ENCODE measurements at regions not wholly inside any gene's neighbourhood (a gene's known extent, or its start where the extent isn't known, plus 50 kb on each side); places are given as distances from the start of the nearest gene placed in this dataset.
A peak's percentile ranks its signal among the peaks of the same experiment; 100 is the strongest.

DNA sequence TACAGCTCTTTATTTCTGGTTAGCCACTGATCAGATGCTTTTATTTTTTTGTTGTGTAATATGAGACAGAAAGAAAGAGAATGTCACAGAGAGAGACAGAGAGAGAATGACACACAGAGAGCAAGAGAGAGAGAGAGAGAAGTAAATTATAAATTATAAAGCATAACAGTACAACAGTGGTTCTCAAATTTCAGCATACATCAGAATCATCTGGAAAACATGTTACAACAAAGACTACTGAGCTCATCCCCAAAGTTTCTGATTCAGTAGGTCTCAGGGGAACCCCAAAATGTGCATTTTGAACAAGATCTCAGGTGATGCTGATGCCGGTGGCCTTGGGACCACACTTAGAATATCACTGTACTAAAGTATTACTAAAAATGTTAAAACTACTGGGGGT lies 245.8 kb upstream of the DIAPH2 start:
- peak overlapping the region in 1 of 6 donors; percentile 53 for H3K27ac Mint-ChIP-seq
- no peaks in the 10 kb centered on the region for H3K4me1 Mint-ChIP-seq
- H3K9me3 Mint-ChIP-seq: peaks cover 0 to 4% (median 0%) of the 10 kb centered on the region in 7 donors
- DNase-seq (no peak), ATAC-seq (ENCODE audit: low read depth in 2 of 2) (no peak)
- H3K36me3 Mint-ChIP-seq: no peaks in the 10 kb centered on the region
- no peak overlapping the region for H3K4me3 Mint-ChIP-seq
- no peaks in the 10 kb centered on the region for H3K27me3 Mint-ChIP-seq

GRCh38 chrX:96440941-96441340 lies 243.7 kb upstream of the DIAPH2 start:
- Mint-ChIP-seq H3K4me1 (no peaks in the 10 kb centered on the region), H3K9me3 (peaks cover 0 to 4% (median 0%) of the 10 kb centered on the region in 7 donors), H3K36me3 (no peaks in the 10 kb centered on the region), H3K4me3 (no peak overlapping the region), H3K27me3 (no peaks in the 10 kb centered on the region), H3K27ac (no peak overlapping the region)
- DNase-seq (no peak), ATAC-seq (ENCODE audit: low read depth in 2 of 2) (no peak)

DNA sequence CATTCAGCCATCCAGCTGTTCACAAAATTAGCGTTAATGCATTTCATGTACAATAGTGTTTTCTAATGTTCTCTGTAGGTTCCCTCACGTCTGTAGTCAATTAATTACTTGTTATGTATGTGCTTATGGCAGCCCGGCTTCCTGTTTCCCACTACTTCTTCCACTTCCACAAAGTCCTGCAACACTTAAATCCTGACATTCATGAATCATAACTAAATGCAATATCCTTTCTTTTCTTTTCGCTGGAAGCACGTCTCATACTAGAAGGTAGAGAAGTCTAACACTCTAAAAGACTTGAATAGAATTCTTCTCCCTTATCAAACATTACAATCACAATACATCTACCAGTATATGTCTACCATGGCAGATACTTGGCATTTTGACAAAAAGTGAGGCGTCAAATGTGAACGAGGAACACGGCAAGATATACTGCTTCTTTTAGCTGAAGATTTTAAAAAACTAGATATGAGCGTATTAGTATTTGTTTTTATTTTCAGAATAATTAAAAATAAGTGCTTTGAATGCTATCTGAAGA lies 239.0 kb upstream of the DIAPH2 start:
- Mint-ChIP-seq H3K4me1 (no peaks in the 10 kb centered on the region), H3K9me3 (peaks cover 0 to 1% (median 0%) of the 10 kb centered on the region in 7 donors), H3K27me3 (no peaks in the 10 kb centered on the region), H3K36me3 (no peaks in the 10 kb centered on the region), H3K27ac (no peak overlapping the region), H3K4me3 (no peak overlapping the region)
- DNase-seq: no peak
- ATAC-seq (ENCODE audit: low read depth in 2 of 2): no peak

- Mint-ChIP-seq H3K9me3 (peaks cover 0 to 1% (median 0%) of the 10 kb centered on the region in 7 donors), H3K27me3 (no peaks in the 10 kb centered on the region), H3K4me3 (no peak overlapping the region), H3K4me1 (no peaks in the 10 kb centered on the region), H3K36me3 (no peaks in the 10 kb centered on the region), H3K27ac (no peak overlapping the region)
- no peak for DNase-seq
- ATAC-seq (ENCODE audit: low read depth in 2 of 2): no peak
Measured at GRCh38 chrX:96446524-96446923, 238.1 kb upstream of the DIAPH2 start.

DNA sequence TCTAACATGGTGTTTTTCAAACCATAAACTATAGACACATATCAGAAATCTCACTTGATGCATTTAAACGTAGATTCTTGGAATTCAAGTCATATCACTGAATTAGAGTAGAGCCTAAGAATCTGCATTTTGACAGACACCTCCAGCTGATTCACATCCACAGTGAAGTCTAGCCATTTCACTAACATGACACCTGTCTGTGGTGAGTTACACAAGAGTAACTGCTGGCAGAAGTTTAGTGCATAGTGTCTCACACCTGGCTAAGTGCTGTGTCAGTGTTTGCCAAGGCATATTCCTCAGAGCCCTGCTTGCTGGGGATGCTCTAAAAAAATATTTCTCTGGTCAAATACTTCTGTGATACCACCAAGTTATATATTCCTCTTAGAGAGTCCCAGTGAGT lies 237.5 kb upstream of the DIAPH2 start:
- no peak overlapping the region for H3K27ac Mint-ChIP-seq
- H3K36me3 Mint-ChIP-seq: no peaks in the 10 kb centered on the region
- ATAC-seq (ENCODE audit: low read depth in 2 of 2) (no peak), DNase-seq (no peak)
- no peaks in the 10 kb centered on the region for H3K4me1 Mint-ChIP-seq
- no peak overlapping the region for H3K4me3 Mint-ChIP-seq
- peaks cover 0 to 1% (median 0%) of the 10 kb centered on the region in 7 donors for H3K9me3 Mint-ChIP-seq
- H3K27me3 Mint-ChIP-seq: no peaks in the 10 kb centered on the region

DNA sequence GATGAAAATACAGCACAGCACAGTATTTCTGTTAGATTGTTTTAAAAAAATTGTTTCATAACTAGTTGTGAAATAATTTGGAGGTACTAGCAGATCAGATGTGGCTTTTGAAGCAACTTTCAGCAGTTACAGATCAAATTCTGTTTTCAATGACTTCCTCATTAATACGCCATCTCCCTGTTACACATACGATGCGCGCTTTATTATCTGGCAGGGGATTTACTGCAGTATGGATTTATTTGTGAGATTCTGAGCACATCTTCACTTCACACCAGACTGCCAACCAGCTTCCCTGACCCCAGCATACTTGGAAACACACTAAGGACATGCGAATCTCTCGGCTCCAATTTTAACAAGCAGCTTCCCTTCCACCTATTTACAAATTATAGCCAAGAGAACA lies 235.5 kb upstream of the DIAPH2 start:
- DNase-seq: no peak
- no peaks in the 10 kb centered on the region for H3K36me3 Mint-ChIP-seq
- no peak overlapping the region for H3K4me3 Mint-ChIP-seq
- H3K9me3 Mint-ChIP-seq: peaks cover 0 to 3% (median 0%) of the 10 kb centered on the region in 7 donors
- ATAC-seq (ENCODE audit: low read depth in 2 of 2): no peak
- H3K27ac Mint-ChIP-seq: no peak overlapping the region
- H3K4me1 Mint-ChIP-seq: no peaks in the 10 kb centered on the region
- H3K27me3 Mint-ChIP-seq: no peaks in the 10 kb centered on the region

- Mint-ChIP-seq H3K36me3 (no peaks in the 10 kb centered on the region), H3K27me3 (no peaks in the 10 kb centered on the region), H3K27ac (no peak overlapping the region), H3K4me3 (no peak overlapping the region), H3K9me3 (peaks cover 0 to 3% (median 0%) of the 10 kb centered on the region in 7 donors), H3K4me1 (no peaks in the 10 kb centered on the region)
- ATAC-seq (ENCODE audit: low read depth in 2 of 2): no peak
- DNase-seq: no peak
Measured at GRCh38 chrX:96449896-96450295, 234.7 kb upstream of the DIAPH2 start.

DNA sequence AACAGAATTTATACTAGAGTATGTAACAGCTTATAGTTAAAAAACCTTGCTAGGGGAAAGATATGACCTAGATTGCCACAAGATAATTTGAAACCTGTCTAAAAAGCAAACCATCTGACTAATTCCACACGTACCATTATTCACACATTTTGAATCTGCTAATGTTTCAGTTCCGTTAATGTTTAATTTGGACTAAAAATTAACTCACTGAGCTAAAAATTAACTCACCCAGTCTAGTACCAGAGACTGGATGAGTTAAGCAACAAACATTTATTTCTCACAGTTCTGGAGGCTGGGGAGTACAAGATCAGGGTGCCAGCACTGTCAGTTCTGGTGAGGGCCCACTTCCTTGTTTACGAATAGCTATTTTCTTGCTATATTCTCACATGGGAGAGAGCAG lies 231.5 kb upstream of the DIAPH2 start:
- Mint-ChIP-seq H3K36me3 (no peaks in the 10 kb centered on the region), H3K27me3 (no peaks in the 10 kb centered on the region), H3K4me1 (no peaks in the 10 kb centered on the region), H3K4me3 (no peak overlapping the region), H3K9me3 (peaks cover 0 to 3% (median 0%) of the 10 kb centered on the region in 7 donors), H3K27ac (no peak overlapping the region)
- DNase-seq (no peak), ATAC-seq (ENCODE audit: low read depth in 2 of 2) (no peak)

DNA sequence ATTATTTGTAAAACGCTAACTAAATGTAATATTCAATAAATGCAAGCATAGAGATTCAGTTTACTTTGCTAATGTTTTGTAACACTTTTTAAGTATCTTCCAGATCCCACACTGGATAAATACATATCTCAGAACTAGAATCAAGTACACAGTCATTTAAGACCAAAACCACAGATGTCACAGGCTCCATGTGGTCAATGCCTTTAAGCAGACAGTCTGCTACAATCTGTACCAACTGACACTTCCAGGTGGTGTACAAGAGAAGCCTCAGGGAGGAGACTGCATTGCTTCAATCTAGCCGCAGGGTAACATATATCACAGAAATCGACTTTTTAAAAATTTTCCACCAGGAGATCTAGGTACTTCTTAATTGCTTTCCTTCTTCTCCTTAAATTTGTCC lies 229.6 kb upstream of the DIAPH2 start:
- Mint-ChIP-seq H3K4me3 (no peak overlapping the region), H3K27ac (no peak overlapping the region), H3K27me3 (no peaks in the 10 kb centered on the region), H3K36me3 (no peaks in the 10 kb centered on the region), H3K9me3 (peaks cover 0 to 3% (median 0%) of the 10 kb centered on the region in 7 donors), H3K4me1 (no peaks in the 10 kb centered on the region)
- no peak for DNase-seq
- no peak for ATAC-seq (ENCODE audit: low read depth in 2 of 2)

GRCh38 chrX:96464880-96465558 lies 219.6 kb upstream of the DIAPH2 start:
- no peak overlapping the region for H3K4me3 Mint-ChIP-seq
- peaks cover 0 to 3% (median 0%) of the 10 kb centered on the region in 7 donors for H3K9me3 Mint-ChIP-seq
- H3K27me3 Mint-ChIP-seq: no peaks in the 10 kb centered on the region
- no peaks in the 10 kb centered on the region for H3K4me1 Mint-ChIP-seq
- DNase-seq (no peak), ATAC-seq (ENCODE audit: low read depth in 2 of 2) (no peak)
- no peaks in the 10 kb centered on the region for H3K36me3 Mint-ChIP-seq
- no peak overlapping the region for H3K27ac Mint-ChIP-seq

DNA sequence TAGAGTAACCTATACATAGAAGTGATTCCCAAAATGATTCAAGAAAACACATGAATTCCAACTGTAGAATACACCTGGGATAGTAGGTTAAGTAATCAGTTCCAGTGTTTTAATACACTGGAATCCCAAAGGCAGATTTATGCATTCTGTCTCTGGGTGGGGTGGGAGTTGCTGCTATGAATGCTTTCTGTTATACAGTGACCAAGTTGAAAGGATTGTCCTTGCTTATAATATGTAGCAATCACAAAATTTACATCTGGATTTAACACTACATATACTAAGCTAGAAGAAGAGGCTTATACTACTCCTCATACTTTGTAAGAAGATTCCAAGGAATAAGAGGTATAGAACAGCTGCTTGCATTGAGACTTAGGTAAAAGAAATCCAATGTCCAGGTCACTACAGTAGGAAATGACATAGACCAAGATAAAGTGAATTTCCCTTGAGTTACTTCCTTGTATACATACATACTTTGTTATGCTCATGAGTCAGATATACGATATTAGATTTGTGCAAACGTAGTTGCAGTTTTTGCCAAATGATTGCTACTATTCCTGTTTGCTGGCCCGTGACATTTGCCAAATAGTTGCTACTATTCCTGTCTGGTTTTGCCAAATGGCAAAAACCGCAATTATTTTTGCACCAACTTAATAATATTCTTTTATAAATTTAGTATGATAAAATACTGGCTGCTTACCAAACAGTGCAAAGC lies 210.5 kb upstream of the DIAPH2 start:
- Mint-ChIP-seq H3K4me3 (no peak overlapping the region), H3K36me3 (no peaks in the 10 kb centered on the region), H3K4me1 (no peaks in the 10 kb centered on the region), H3K9me3 (no peaks in the 10 kb centered on the region), H3K27me3 (no peaks in the 10 kb centered on the region), H3K27ac (no peak overlapping the region)
- DNase-seq (no peak), ATAC-seq (ENCODE audit: low read depth in 2 of 2) (no peak)

DNA sequence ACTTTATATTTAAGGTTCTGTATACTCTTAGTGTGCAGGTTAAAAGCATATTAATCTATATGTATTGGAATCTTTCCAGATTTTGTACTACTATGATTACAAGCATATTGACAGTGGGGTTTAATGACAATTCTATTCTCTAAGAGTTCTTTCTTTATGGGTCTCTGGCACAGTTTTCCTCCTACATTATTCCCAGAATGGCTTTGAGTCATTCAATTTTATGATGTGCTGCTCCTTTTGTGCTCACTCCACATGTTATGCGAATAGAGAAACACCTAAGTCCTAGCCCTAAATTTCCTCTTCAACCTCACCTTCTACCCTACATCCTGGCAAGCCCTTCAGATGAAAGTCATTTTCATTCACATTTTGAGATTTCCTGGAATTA lies 209.9 kb upstream of the DIAPH2 start:
- Mint-ChIP-seq H3K4me3 (no peak overlapping the region), H3K27ac (no peak overlapping the region), H3K9me3 (no peaks in the 10 kb centered on the region), H3K27me3 (no peaks in the 10 kb centered on the region), H3K4me1 (no peaks in the 10 kb centered on the region), H3K36me3 (no peaks in the 10 kb centered on the region)
- DNase-seq (no peak), ATAC-seq (ENCODE audit: low read depth in 2 of 2) (no peak)

DNA sequence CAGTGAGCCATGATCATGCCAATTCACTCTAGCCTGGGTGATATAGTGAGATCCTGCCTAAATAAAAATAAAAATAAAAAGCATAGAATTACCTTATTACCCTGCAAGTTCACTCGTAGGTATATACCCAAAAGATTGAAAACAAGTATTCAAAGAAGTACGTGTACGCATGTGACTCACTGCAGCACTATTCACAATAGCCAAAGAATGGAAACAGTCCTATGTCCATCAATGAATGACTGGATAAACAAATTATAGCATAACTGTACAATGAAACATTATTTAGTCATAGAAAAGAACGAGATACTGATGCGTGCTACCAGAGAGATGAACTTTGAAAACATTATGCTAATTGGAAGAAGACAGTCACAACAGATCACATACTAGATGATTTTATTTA lies 204.6 kb upstream of the DIAPH2 start:
- Mint-ChIP-seq H3K36me3 (no peaks in the 10 kb centered on the region), H3K27me3 (no peaks in the 10 kb centered on the region), H3K27ac (no peak overlapping the region), H3K4me1 (no peaks in the 10 kb centered on the region), H3K9me3 (peaks cover 0 to 2% (median 0%) of the 10 kb centered on the region in 7 donors), H3K4me3 (no peak overlapping the region)
- no peak for DNase-seq
- no peak for ATAC-seq (ENCODE audit: low read depth in 2 of 2)

DNA sequence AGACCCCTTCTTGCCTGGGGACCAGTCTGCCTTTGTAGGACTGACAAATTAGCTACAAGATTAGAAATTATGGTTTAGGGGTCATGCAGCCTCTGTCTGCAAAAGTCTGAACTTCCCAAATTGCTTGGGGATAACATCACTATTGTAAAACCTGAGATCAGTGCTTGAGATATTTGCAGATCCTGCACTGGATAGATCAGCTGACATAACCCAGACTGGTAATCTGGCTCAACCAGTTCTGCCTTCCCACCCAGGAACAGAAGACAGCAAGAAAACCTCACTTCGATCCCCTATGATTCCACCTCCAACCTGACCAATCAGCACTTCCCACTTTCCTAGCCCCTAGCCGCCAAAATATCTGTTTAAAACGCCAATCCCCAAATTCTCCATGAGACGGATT lies 202.8 kb upstream of the DIAPH2 start:
- no peaks in the 10 kb centered on the region for H3K27me3 Mint-ChIP-seq
- H3K27ac Mint-ChIP-seq: no peak overlapping the region
- H3K4me1 Mint-ChIP-seq: no peaks in the 10 kb centered on the region
- H3K4me3 Mint-ChIP-seq: no peak overlapping the region
- no peaks in the 10 kb centered on the region for H3K36me3 Mint-ChIP-seq
- peaks cover 0 to 2% (median 0%) of the 10 kb centered on the region in 7 donors for H3K9me3 Mint-ChIP-seq
- ATAC-seq (ENCODE audit: low read depth in 2 of 2) (no peak), DNase-seq (no peak)

All from naive B cell (primary cell).